ENCODE measurements at regions not wholly inside any gene's neighbourhood (a gene's known extent, or its start where the extent isn't known, plus 50 kb on each side); places are given as distances from the start of the nearest gene placed in this dataset.

- no peak for TF ChIP-seq CTCF (IDR thresholded peaks at IDR 0.05)
- no peak for TF ChIP-seq ZFX (IDR thresholded peaks at IDR 0.05; ENCODE audit: borderline replicate concordance)
Measured at GRCh38 chr7:118826246-118826645, 601.7 kb downstream of the ANKRD7 start.

Measured in 22Rv1 (cell line).